ENCODE measurements at regions not wholly inside any gene's neighbourhood (a gene's known extent, or its start where the extent isn't known, plus 50 kb on each side); places are given as distances from the start of the nearest gene placed in this dataset.

GRCh38 chr1:195591917-195592672, 1016.1 kb downstream of the KCNT2 start:
- 92% methylated on average over 3 of the region's 3 CpGs for WGBS
- no peak for DNase-seq (ENCODE audit: low read depth in 6 of 9, low spot score in 9 of 9)
- Histone ChIP-seq H3K4me1 (ENCODE audit: control insufficient read depth in 2 of 2, insufficient read depth in 2 of 2, low read length in 2 of 2) (no peaks in the 10 kb centered on the region), H3K4me3 (ENCODE audit: low read length in 2 of 2) (no peak overlapping the region), H3K27ac (ENCODE audit: low read depth in 1 of 2, low read length in 1 of 2) (no peak overlapping the region), H3K36me3 (ENCODE audit: control insufficient read depth in 2 of 2, insufficient read depth in 2 of 2, low read length in 1 of 2) (no peaks in the 10 kb centered on the region), H3K9me3 (ENCODE audit: control insufficient read depth in 2 of 2, insufficient read depth in 1 of 2, low read length in 1 of 2) (no peaks in the 10 kb centered on the region), H3K27me3 (ENCODE audit: control insufficient read depth in 2 of 2, insufficient read depth in 1 of 2, low read length in 1 of 2) (no peaks in the 10 kb centered on the region)

GRCh38 chr1:195590649-195591048, 1017.6 kb downstream of the KCNT2 start:
- 95% methylated on average over 3 of the region's 3 CpGs for WGBS
- H3K27ac ChIP-seq (ENCODE audit: low read depth in 1 of 2, low read length in 1 of 2), result no peak overlapping the region
- no peaks in the 10 kb centered on the region for H3K9me3 ChIP-seq (ENCODE audit: control insufficient read depth in 2 of 2, insufficient read depth in 1 of 2, low read length in 1 of 2)
- H3K27me3 ChIP-seq (ENCODE audit: control insufficient read depth in 2 of 2, insufficient read depth in 1 of 2, low read length in 1 of 2), result no peaks in the 10 kb centered on the region
- H3K4me1 ChIP-seq (ENCODE audit: control insufficient read depth in 2 of 2, insufficient read depth in 2 of 2, low read length in 2 of 2), result no peaks in the 10 kb centered on the region
- no peak overlapping the region for H3K4me3 ChIP-seq (ENCODE audit: low read length in 2 of 2)
- no peak for DNase-seq (ENCODE audit: low read depth in 6 of 9, low spot score in 9 of 9)
- no peaks in the 10 kb centered on the region for H3K36me3 ChIP-seq (ENCODE audit: control insufficient read depth in 2 of 2, insufficient read depth in 2 of 2, low read length in 1 of 2)

- DNase-seq (ENCODE audit: low read depth in 6 of 9, low spot score in 9 of 9), result no peak
- H3K36me3 ChIP-seq (ENCODE audit: control insufficient read depth in 2 of 2, insufficient read depth in 2 of 2, low read length in 1 of 2), result no peaks in the 10 kb centered on the region
- 92% methylated on average over 2 of the region's 2 CpGs for WGBS
- H3K27ac ChIP-seq (ENCODE audit: low read depth in 1 of 2, low read length in 1 of 2), result no peak overlapping the region
- H3K9me3 ChIP-seq (ENCODE audit: control insufficient read depth in 2 of 2, insufficient read depth in 1 of 2, low read length in 1 of 2), result peaks cover 0 to 7% of the 10 kb centered on the region in 2 donors
- H3K27me3 ChIP-seq (ENCODE audit: control insufficient read depth in 2 of 2, insufficient read depth in 1 of 2, low read length in 1 of 2), result no peaks in the 10 kb centered on the region
- H3K4me3 ChIP-seq (ENCODE audit: low read length in 2 of 2), result no peak overlapping the region
- H3K4me1 ChIP-seq (ENCODE audit: control insufficient read depth in 2 of 2, insufficient read depth in 2 of 2, low read length in 2 of 2), result no peaks in the 10 kb centered on the region
These were observed 1023.2 kb downstream of the KCNT2 start for GRCh38 chr1:195584870-195585624.

DNA sequence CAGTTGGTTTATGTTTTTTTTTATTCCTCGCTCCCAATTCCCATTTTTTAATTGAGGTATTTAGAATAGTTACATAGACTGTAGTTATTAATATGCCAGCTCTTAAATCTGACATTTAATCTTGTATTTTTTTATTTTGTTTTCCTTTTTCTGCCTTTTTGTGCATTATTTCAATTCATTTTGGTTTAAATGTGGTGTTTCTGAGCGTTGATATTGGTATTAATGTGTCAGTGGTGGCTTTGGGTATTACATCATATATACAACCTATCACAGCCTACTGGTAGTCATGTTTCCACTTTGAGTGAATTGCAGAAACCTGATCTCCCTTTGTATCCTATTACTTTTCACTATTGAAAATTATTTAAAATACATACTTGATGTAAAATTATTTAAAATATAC, 1027.3 kb downstream of the KCNT2 start:
- DNase-seq (ENCODE audit: low read depth in 6 of 9, low spot score in 9 of 9), result no peak
- H3K27me3 ChIP-seq (ENCODE audit: control insufficient read depth in 2 of 2, insufficient read depth in 1 of 2, low read length in 1 of 2), result no peaks in the 10 kb centered on the region
- WGBS, result 90% methylated on average over 2 of the region's 2 CpGs
- H3K4me1 ChIP-seq (ENCODE audit: control insufficient read depth in 2 of 2, insufficient read depth in 2 of 2, low read length in 2 of 2), result no peaks in the 10 kb centered on the region
- H3K36me3 ChIP-seq (ENCODE audit: control insufficient read depth in 2 of 2, insufficient read depth in 2 of 2, low read length in 1 of 2), result no peaks in the 10 kb centered on the region
- no peak overlapping the region for H3K4me3 ChIP-seq (ENCODE audit: low read length in 2 of 2)
- no peak overlapping the region for H3K27ac ChIP-seq (ENCODE audit: low read depth in 1 of 2, low read length in 1 of 2)
- peaks cover 0 to 7% of the 10 kb centered on the region in 2 donors for H3K9me3 ChIP-seq (ENCODE audit: control insufficient read depth in 2 of 2, insufficient read depth in 1 of 2, low read length in 1 of 2)

- WGBS, result 85% methylated on average over 2 of the region's 2 CpGs
- no peaks in the 10 kb centered on the region for H3K4me1 ChIP-seq (ENCODE audit: control insufficient read depth in 2 of 2, insufficient read depth in 2 of 2, low read length in 2 of 2)
- no peaks in the 10 kb centered on the region for H3K27me3 ChIP-seq (ENCODE audit: control insufficient read depth in 2 of 2, insufficient read depth in 1 of 2, low read length in 1 of 2)
- H3K36me3 ChIP-seq (ENCODE audit: control insufficient read depth in 2 of 2, insufficient read depth in 2 of 2, low read length in 1 of 2), result no peaks in the 10 kb centered on the region
- no peak overlapping the region for H3K4me3 ChIP-seq (ENCODE audit: low read length in 2 of 2)
- no peak for DNase-seq (ENCODE audit: low read depth in 6 of 9, low spot score in 9 of 9)
- no peak overlapping the region for H3K27ac ChIP-seq (ENCODE audit: low read depth in 1 of 2, low read length in 1 of 2)
- H3K9me3 ChIP-seq (ENCODE audit: control insufficient read depth in 2 of 2, insufficient read depth in 1 of 2, low read length in 1 of 2), result no peaks in the 10 kb centered on the region
These were observed 1030.5 kb downstream of the KCNT2 start for GRCh38 chr1:195577748-195578147.

DNA sequence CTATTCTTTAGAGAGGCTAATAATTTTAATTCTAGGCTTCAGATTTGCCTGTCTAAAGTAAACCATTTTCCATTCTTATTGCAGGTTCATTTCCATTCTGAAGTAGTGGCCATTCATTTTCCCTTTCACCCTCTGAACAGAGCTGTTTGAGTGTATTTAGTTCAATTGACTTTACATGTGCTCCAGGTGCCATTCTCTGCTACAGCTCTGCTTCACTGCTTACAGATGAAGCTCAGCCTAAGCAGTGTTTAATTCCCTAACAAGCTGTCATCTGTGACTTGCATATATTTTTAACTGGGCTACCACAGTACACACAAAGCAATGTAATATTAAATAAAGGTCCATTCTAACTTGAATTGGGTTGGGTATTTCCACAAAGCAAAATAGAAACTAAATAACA, 1031.6 kb downstream of the KCNT2 start:
- Histone ChIP-seq H3K27me3 (ENCODE audit: control insufficient read depth in 2 of 2, insufficient read depth in 1 of 2, low read length in 1 of 2) (no peaks in the 10 kb centered on the region), H3K27ac (ENCODE audit: low read depth in 1 of 2, low read length in 1 of 2) (no peak overlapping the region), H3K9me3 (ENCODE audit: control insufficient read depth in 2 of 2, insufficient read depth in 1 of 2, low read length in 1 of 2) (no peaks in the 10 kb centered on the region), H3K36me3 (ENCODE audit: control insufficient read depth in 2 of 2, insufficient read depth in 2 of 2, low read length in 1 of 2) (no peaks in the 10 kb centered on the region), H3K4me3 (ENCODE audit: low read length in 2 of 2) (no peak overlapping the region), H3K4me1 (ENCODE audit: control insufficient read depth in 2 of 2, insufficient read depth in 2 of 2, low read length in 2 of 2) (no peaks in the 10 kb centered on the region)
- no peak for DNase-seq (ENCODE audit: low read depth in 6 of 9, low spot score in 9 of 9)

- H3K36me3 ChIP-seq (ENCODE audit: control insufficient read depth in 2 of 2, insufficient read depth in 2 of 2, low read length in 1 of 2), result no peaks in the 10 kb centered on the region
- DNase-seq (ENCODE audit: low read depth in 6 of 9, low spot score in 9 of 9), result no peak
- no peaks in the 10 kb centered on the region for H3K9me3 ChIP-seq (ENCODE audit: control insufficient read depth in 2 of 2, insufficient read depth in 1 of 2, low read length in 1 of 2)
- no peaks in the 10 kb centered on the region for H3K27me3 ChIP-seq (ENCODE audit: control insufficient read depth in 2 of 2, insufficient read depth in 1 of 2, low read length in 1 of 2)
- no peaks in the 10 kb centered on the region for H3K4me1 ChIP-seq (ENCODE audit: control insufficient read depth in 2 of 2, insufficient read depth in 2 of 2, low read length in 2 of 2)
- no peak overlapping the region for H3K27ac ChIP-seq (ENCODE audit: low read depth in 1 of 2, low read length in 1 of 2)
- H3K4me3 ChIP-seq (ENCODE audit: low read length in 2 of 2), result no peak overlapping the region
These were observed 1033.7 kb downstream of the KCNT2 start for GRCh38 chr1:195574511-195574910.

DNA sequence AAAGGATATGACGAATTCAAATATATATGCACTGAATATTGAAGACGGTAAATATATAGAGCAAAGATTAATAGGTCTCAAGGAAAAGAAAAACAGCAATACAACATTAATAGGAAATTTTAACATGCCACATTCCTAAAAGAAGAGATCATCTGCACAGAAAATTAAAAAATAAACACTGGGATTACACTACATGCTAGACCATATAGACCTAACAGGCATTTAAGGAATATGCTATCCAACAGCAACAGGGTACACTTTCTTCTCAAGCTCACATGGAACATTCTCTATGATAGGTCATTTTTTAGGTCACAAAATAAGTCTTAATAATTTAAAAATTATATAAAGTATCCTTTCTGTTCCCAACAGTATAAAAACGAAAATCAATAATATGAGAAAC, 1038.3 kb downstream of the KCNT2 start:
- no peaks in the 10 kb centered on the region for H3K4me1 ChIP-seq (ENCODE audit: control insufficient read depth in 2 of 2, insufficient read depth in 2 of 2, low read length in 2 of 2)
- no peak overlapping the region for H3K27ac ChIP-seq (ENCODE audit: low read depth in 1 of 2, low read length in 1 of 2)
- DNase-seq (ENCODE audit: low read depth in 6 of 9, low spot score in 9 of 9), result no peak
- H3K9me3 ChIP-seq (ENCODE audit: control insufficient read depth in 2 of 2, insufficient read depth in 1 of 2, low read length in 1 of 2), result no peaks in the 10 kb centered on the region
- H3K36me3 ChIP-seq (ENCODE audit: control insufficient read depth in 2 of 2, insufficient read depth in 2 of 2, low read length in 1 of 2), result no peaks in the 10 kb centered on the region
- 93% methylated on average over 3 of the region's 3 CpGs for WGBS
- no peaks in the 10 kb centered on the region for H3K27me3 ChIP-seq (ENCODE audit: control insufficient read depth in 2 of 2, insufficient read depth in 1 of 2, low read length in 1 of 2)
- no peak overlapping the region for H3K4me3 ChIP-seq (ENCODE audit: low read length in 2 of 2)

DNA sequence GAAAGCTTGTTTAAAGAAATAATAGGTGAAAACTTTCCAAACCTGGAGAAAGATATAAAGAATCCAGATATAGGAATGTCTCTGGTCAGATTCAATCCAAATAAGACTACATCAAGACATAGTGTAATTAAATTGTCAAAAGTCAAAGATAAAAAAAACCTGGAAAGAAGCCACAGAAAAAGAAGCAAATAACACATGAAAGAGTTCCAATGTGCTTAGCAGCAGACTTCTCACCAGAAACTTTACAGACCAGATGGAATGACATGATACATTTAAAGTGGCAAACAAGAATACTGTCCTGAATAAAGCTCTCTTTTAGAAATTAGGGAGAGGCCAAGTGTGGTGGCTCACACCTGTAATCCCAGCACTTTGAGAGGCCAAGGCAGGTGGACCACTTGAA, 1039.9 kb downstream of the KCNT2 start:
- Histone ChIP-seq H3K27ac (ENCODE audit: low read depth in 1 of 2, low read length in 1 of 2) (no peak overlapping the region), H3K9me3 (ENCODE audit: control insufficient read depth in 2 of 2, insufficient read depth in 1 of 2, low read length in 1 of 2) (no peaks in the 10 kb centered on the region), H3K36me3 (ENCODE audit: control insufficient read depth in 2 of 2, insufficient read depth in 2 of 2, low read length in 1 of 2) (no peaks in the 10 kb centered on the region), H3K27me3 (ENCODE audit: control insufficient read depth in 2 of 2, insufficient read depth in 1 of 2, low read length in 1 of 2) (no peaks in the 10 kb centered on the region), H3K4me3 (ENCODE audit: low read length in 2 of 2) (no peak overlapping the region), H3K4me1 (ENCODE audit: control insufficient read depth in 2 of 2, insufficient read depth in 2 of 2, low read length in 2 of 2) (no peaks in the 10 kb centered on the region)
- no peak for DNase-seq (ENCODE audit: low read depth in 6 of 9, low spot score in 9 of 9)
